ENCODE measurements at regions not wholly inside any gene's neighbourhood (a gene's known extent, or its start where the extent isn't known, plus 50 kb on each side); places are given as distances from the start of the nearest gene placed in this dataset.

GRCh38 chr16:74199842-74200124 lies 96.8 kb upstream of the PSMD7 start:
- no peak overlapping the region for H3K27ac ChIP-seq
- intact Hi-C loops (cut with DNase I) = no loop called here
- H3K27me3 ChIP-seq (ENCODE audit: insufficient read depth in 3 of 3, low read length in 2 of 3) = no peaks in the 10 kb centered on the region
- H3K9me3 ChIP-seq = no peaks in the 10 kb centered on the region
- ATAC-seq (no peak), DNase-seq (no peak)
- 84 to 87% (median 84%) methylated on average over 3 of the region's 3 CpGs for WGBS, 3 donors
- TF ChIP-seq CTCF (IDR thresholded peaks at IDR 0.05) = no peak
- H3K4me1 ChIP-seq = no peaks in the 10 kb centered on the region
- H3K36me3 ChIP-seq (ENCODE audit: insufficient read depth in 1 of 2, low read depth in 1 of 2) = no peaks in the 10 kb centered on the region
- H3K4me3 ChIP-seq = no peak overlapping the region

GRCh38 chr16:74199066-74199841 lies 97.4 kb upstream of the PSMD7 start:
- Histone ChIP-seq H3K4me1 (no peaks in the 10 kb centered on the region), H3K36me3 (ENCODE audit: insufficient read depth in 1 of 2, low read depth in 1 of 2) (no peaks in the 10 kb centered on the region), H3K27ac (no peak overlapping the region), H3K27me3 (ENCODE audit: insufficient read depth in 3 of 3, low read length in 2 of 3) (no peaks in the 10 kb centered on the region), H3K4me3 (no peak overlapping the region), H3K9me3 (no peaks in the 10 kb centered on the region)
- DNase-seq (no peak), ATAC-seq (no peak)
- 79 to 81% (median 81%) methylated on average over 4 of the region's 4 CpGs for WGBS, 3 donors
- intact Hi-C loops (cut with DNase I) = no loop called here
- TF ChIP-seq CTCF (IDR thresholded peaks at IDR 0.05) = no peak

- ATAC-seq = no peak
- WGBS, 3 donors = 67 to 90% (median 86%) methylated on average over 2 of the region's 2 CpGs
- intact Hi-C loops (cut with DNase I) = no loop called here
These were observed 104.3 kb upstream of the PSMD7 start for GRCh38 chr16:74192281-74192797.

GRCh38 chr16:74190292-74190691 lies 106.3 kb upstream of the PSMD7 start:
- no peak for ATAC-seq
- intact Hi-C loops (cut with DNase I) = no loop called here
- H3K36me3 ChIP-seq (ENCODE audit: insufficient read depth in 1 of 2, low read depth in 1 of 2) = no peaks in the 10 kb centered on the region
- TF ChIP-seq CTCF (IDR thresholded peaks at IDR 0.05) = no peak
- no peaks in the 10 kb centered on the region for H3K27me3 ChIP-seq (ENCODE audit: insufficient read depth in 3 of 3, low read length in 2 of 3)
- H3K27ac ChIP-seq = no peak overlapping the region
- no peaks in the 10 kb centered on the region for H3K4me1 ChIP-seq
- no peak overlapping the region for H3K4me3 ChIP-seq
- no peak for DNase-seq
- H3K9me3 ChIP-seq = no peaks in the 10 kb centered on the region

More at GRCh38 chr16:74192281-74192797, 104.3 kb upstream of the PSMD7 start:
- Histone ChIP-seq H3K9me3 (no peaks in the 10 kb centered on the region), H3K4me3 (no peak overlapping the region), H3K4me1 (no peaks in the 10 kb centered on the region), H3K36me3 (ENCODE audit: insufficient read depth in 1 of 2, low read depth in 1 of 2) (no peaks in the 10 kb centered on the region), H3K27ac (no peak overlapping the region), H3K27me3 (ENCODE audit: insufficient read depth in 3 of 3, low read length in 2 of 3) (no peaks in the 10 kb centered on the region)
- no peak for TF ChIP-seq CTCF (IDR thresholded peaks at IDR 0.05)
- no peak for DNase-seq

GRCh38 chr16:74188856-74189255 lies 107.8 kb upstream of the PSMD7 start:
- ATAC-seq (no peak), DNase-seq (no peak)
- H3K36me3 ChIP-seq (ENCODE audit: insufficient read depth in 1 of 2, low read depth in 1 of 2) = no peaks in the 10 kb centered on the region
- no peak overlapping the region for H3K4me3 ChIP-seq
- H3K9me3 ChIP-seq = no peaks in the 10 kb centered on the region
- no peak overlapping the region for H3K27ac ChIP-seq
- 86 to 90% (median 89%) methylated on average over 4 of the region's 4 CpGs for WGBS, 3 donors
- no peaks in the 10 kb centered on the region for H3K27me3 ChIP-seq (ENCODE audit: insufficient read depth in 3 of 3, low read length in 2 of 3)
- TF ChIP-seq CTCF (IDR thresholded peaks at IDR 0.05) = no peak
- intact Hi-C loops (cut with DNase I) = no loop called here
- no peaks in the 10 kb centered on the region for H3K4me1 ChIP-seq

All from psoas muscle (tissue), 7 donors.